Neural cell (in vitro differentiated cells): ENCODE measurements at regions not wholly inside any gene's neighbourhood (a gene's known extent, or its start where the extent isn't known, plus 50 kb on each side); places are given as distances from the start of the nearest gene placed in this dataset.

Experiments used
- CTCF ChIP-seq: fragments of 450-650 bp; IDR thresholded peaks from 2 replicates; pipeline ENCODE4 v1.5.1; 2014; ENCODE audit warnings: antibody characterized with exemption, mild to moderate bottlenecking, moderate library complexity; ENCODE audit not compliant: poor library complexity, severe bottlenecking
- EP300 ChIP-seq: fragments of 450-650 bp; conservative IDR thresholded peaks from 2 replicates; pipeline ENCODE4 v1.6.1; 2014; ENCODE audit warnings: antibody characterized with exemption, mild to moderate bottlenecking, moderate library complexity; ENCODE audit not compliant: poor library complexity, severe bottlenecking
- EZH2 ChIP-seq: fragments of 200-600, 300-800 bp; shearing (Covaris generic), sonication (generic); IDR thresholded peaks from 2 replicates; pipeline ENCODE4 v1.6.1; 2014; ENCODE audit warnings: antibody characterized with exemption, low read length, borderline replicate concordance, mild to moderate bottlenecking; ENCODE audit not compliant: insufficient read depth, poor library complexity, severe bottlenecking
- MXI1 ChIP-seq: fragments of 450-650 bp; conservative IDR thresholded peaks from 2 replicates; pipeline ENCODE4 v1.6.1; 2014; ENCODE audit warnings: antibody characterized with exemption, mild to moderate bottlenecking; ENCODE audit not compliant: poor library complexity, severe bottlenecking
- POLR2AphosphoS5 ChIP-seq: IDR thresholded peaks from 2 replicates; pipeline ENCODE4 v1.6.1; 2012
- REST ChIP-seq: IDR thresholded peaks from 2 replicates; pipeline ENCODE4 v1.6.1; 2012; ENCODE audit warnings: borderline replicate concordance
- SMC3 ChIP-seq: fragments of 450-650 bp; conservative IDR thresholded peaks from 2 replicates; pipeline ENCODE4 v1.6.1; 2014; ENCODE audit warnings: antibody characterized with exemption, mild to moderate bottlenecking, moderate library complexity; ENCODE audit not compliant: poor library complexity
- TAF1 ChIP-seq: IDR thresholded peaks from 2 replicates; pipeline ENCODE4 v1.6.1; 2012; ENCODE audit warnings: low read depth

- no peak for TF ChIP-seq EP300
- no peak for TF ChIP-seq CTCF
- TF ChIP-seq POLR2AphosphoS5, result no peak
- TF ChIP-seq REST, result no peak
- TF ChIP-seq TAF1, result no peak
- TF ChIP-seq SMC3, result no peak
- TF ChIP-seq EZH2, result no peak
- TF ChIP-seq MXI1, result no peak
These were observed 217.4 kb upstream of the SLC35B3 start for GRCh38 chr6:8652710-8653109.
